ENCODE measurements at regions not wholly inside any gene's neighbourhood (a gene's known extent, or its start where the extent isn't known, plus 50 kb on each side); places are given as distances from the start of the nearest gene placed in this dataset.
A peak's percentile ranks its signal among the peaks of the same experiment; 100 is the strongest.

- DNase-seq (ENCODE audit: low read depth), result no peak
These were observed 489.1 kb downstream of the SMARCA1 start for GRCh38 chrX:129034196-129034595.

DNA sequence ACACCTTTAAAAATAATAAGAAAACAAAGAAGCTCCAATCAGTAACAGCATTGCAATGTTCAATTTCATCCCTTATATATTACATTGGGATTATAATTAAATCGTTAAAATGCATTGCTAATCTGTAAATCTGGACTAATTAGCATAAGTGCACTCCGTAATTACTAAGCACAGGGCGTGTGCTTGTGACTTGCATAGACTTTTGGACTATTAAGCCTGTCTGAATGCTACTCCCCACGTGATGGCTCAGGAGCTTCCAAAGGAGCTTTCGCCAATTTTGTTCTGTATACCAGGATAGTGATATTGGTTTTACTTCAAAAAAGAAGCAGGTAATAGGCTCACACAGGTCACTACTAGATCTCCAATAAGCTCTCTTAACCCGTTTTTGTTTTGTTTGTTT, 497.1 kb downstream of the SMARCA1 start:
- DNase-seq (ENCODE audit: low read depth), result no peak
- TF ChIP-seq, protein P1, sequence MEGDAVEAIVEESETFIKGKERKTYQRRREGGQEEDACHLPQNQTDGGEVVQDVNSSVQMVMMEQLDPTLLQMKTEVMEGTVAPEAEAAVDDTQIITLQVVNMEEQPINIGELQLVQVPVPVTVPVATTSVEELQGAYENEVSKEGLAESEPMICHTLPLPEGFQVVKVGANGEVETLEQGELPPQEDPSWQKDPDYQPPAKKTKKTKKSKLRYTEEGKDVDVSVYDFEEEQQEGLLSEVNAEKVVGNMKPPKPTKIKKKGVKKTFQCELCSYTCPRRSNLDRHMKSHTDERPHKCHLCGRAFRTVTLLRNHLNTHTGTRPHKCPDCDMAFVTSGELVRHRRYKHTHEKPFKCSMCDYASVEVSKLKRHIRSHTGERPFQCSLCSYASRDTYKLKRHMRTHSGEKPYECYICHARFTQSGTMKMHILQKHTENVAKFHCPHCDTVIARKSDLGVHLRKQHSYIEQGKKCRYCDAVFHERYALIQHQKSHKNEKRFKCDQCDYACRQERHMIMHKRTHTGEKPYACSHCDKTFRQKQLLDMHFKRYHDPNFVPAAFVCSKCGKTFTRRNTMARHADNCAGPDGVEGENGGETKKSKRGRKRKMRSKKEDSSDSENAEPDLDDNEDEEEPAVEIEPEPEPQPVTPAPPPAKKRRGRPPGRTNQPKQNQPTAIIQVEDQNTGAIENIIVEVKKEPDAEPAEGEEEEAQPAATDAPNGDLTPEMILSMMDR (IDR thresholded peaks at IDR 0.05; ENCODE audit: control insufficient read depth, extremely low read depth, insufficient read depth), result no peak
- H3K4me3 ChIP-seq (ENCODE audit: low read depth, low read length), result no peak overlapping the region

More at GRCh38 chrX:129034196-129034595, 489.1 kb downstream of the SMARCA1 start:
- H3K4me3 ChIP-seq (ENCODE audit: low read depth, low read length), result no peak overlapping the region
- TF ChIP-seq, protein P1 (IDR thresholded peaks at IDR 0.05; ENCODE audit: control insufficient read depth, extremely low read depth, insufficient read depth), result no peak

DNA sequence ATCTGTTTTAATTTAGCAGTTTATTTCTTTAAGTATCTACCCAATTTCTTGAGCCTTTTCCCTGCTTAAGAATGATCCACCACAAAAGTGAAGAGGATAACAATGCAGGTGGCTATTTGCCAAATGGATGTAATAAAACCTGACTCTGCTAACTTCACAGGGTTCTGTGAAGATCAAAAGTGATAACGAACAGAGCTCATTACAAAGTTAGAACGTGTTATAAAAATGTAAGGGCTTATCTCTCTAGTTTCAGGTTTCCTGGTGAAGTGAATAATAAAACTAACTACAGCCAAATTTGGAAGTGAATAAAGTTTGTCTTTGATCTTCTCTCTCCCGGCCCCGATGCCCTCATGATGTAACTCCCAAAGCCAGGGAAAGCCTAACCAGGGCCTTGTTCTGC, 497.9 kb downstream of the SMARCA1 start:
- peak; percentile 41 for DNase-seq (ENCODE audit: low read depth)
- TF ChIP-seq, protein P1 (IDR thresholded peaks at IDR 0.05; ENCODE audit: control insufficient read depth, extremely low read depth, insufficient read depth), result no peak
- H3K4me3 ChIP-seq (ENCODE audit: low read depth, low read length), result no peak overlapping the region

DNA sequence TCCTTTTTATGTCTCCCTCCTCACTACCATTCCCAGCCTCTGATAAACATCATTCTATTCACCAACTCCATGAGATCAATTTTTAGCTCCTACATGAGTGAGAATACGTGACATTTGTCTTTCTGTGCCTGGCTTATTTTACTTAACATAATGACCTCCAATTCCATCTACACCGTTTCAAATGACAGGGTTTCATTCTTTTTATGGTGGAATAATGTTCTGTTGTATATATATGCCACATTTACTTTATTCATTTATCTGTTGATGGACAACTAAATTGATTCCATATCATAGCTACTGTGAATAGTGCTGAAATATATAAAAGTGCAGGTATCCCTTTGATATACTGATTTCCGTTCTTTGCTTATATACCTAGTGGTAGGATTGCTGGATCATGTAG, 503.9 kb downstream of the SMARCA1 start:
- no peak for DNase-seq (ENCODE audit: low read depth)
- no peak overlapping the region for H3K4me3 ChIP-seq (ENCODE audit: low read depth, low read length)
- TF ChIP-seq, protein P1 (IDR thresholded peaks at IDR 0.05; ENCODE audit: control insufficient read depth, extremely low read depth, insufficient read depth), result no peak

GRCh38 chrX:129015381-129015780, 507.9 kb downstream of the SMARCA1 start:
- no peak for DNase-seq (ENCODE audit: low read depth)

GRCh38 chrX:129013574-129013973, 509.7 kb downstream of the SMARCA1 start:
- TF ChIP-seq, protein P1 (IDR thresholded peaks at IDR 0.05; ENCODE audit: control insufficient read depth, extremely low read depth, insufficient read depth), result no peak
- DNase-seq (ENCODE audit: low read depth), result no peak
- H3K4me3 ChIP-seq (ENCODE audit: low read depth, low read length), result no peak overlapping the region

More at GRCh38 chrX:129015381-129015780, 507.9 kb downstream of the SMARCA1 start:
- no peak overlapping the region for H3K4me3 ChIP-seq (ENCODE audit: low read depth, low read length)
- TF ChIP-seq, protein P1 (IDR thresholded peaks at IDR 0.05; ENCODE audit: control insufficient read depth, extremely low read depth, insufficient read depth), result no peak

DNA sequence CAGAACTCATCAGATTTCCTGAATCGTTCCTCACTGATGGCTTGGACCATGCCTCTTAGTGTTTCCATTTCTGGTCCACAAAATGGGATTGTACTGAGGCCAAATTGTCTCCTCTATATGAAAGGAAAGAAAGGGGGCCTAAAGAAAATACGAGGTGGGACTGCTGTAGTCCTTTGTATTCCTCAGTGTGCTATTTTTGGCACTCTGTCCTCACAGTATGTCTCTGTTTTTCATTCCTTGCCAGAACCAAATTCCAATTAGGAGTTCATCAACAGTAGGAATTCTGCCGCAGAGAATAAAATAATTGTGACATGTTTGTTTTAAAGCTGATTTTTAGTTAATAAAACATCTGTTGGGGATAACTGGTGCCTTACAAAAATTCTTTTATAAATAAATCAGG, 515.7 kb downstream of the SMARCA1 start:
- DNase-seq (ENCODE audit: low read depth), result no peak
- H3K4me3 ChIP-seq (ENCODE audit: low read depth, low read length), result no peak overlapping the region
- TF ChIP-seq, protein P1 (IDR thresholded peaks at IDR 0.05; ENCODE audit: control insufficient read depth, extremely low read depth, insufficient read depth), result no peak

All from LNCaP clone FGC (cell line).